Right kidney (tissue), 1 donor: ENCODE measurements at regions not wholly inside any gene's neighbourhood (a gene's known extent, or its start where the extent isn't known, plus 50 kb on each side); places are given as distances from the start of the nearest gene placed in this dataset.

Experiments
- DNase-seq: peaks from one replicate; pipeline ENCODE4 v3.0.0-alpha.2; 2016

DNA sequence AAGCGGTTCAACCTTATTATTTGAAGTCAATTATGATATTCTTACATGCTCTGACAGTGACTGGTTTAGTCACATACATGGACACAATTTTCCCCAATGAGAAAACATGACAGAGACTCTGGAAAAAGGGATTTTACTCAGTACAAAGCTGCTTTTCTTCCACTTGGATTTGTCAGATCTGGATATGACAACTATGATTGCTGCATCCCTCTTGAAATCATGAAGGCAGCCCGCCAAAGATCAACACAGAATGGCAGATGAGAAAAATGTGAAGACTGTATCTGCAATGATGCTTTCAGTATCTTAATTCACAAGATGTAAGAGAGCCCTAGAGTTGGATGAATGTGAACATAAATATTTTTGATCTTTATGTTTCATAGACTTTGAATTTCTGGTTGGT, 439.6 kb downstream of the CDH8 start:
- no peak for DNase-seq

DNA sequence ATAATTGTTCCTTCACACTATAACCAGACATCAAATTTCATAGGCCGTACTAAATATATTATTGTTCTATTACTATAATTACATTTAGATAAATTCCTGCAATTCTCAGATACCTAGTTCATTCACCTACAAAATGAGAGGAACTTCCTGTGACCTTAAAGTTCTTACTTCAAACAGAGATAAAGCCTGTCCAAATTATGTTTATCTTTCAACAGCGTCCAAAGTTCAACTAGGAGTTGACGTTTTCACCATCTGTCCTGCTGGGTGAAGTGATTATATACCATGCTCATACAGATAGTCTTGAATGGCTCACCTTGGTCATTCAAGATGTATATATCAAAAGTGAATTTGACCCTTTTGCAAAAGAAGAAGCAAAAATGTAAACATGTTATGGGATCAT, 440.6 kb downstream of the CDH8 start:
- DNase-seq = no peak

DNA sequence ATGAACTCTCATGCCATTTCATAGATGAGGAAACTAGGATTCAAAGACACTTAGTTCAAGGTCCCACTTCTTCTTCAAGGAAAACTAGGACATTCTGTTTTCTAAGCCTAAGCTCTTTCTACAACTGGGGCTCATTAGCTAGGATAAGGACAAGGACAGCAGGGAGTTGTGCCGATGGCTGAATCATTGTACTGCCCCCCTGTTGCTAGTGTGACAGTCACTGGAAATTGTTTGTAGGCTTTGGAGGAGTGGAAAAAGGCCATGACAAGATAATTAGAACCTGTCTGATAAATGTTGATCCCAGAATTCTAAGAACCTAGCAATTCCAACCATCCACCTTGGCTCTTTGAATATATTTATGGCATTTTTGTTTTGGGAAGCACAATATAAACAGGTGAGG, 445.7 kb downstream of the CDH8 start:
- DNase-seq = no peak

DNA sequence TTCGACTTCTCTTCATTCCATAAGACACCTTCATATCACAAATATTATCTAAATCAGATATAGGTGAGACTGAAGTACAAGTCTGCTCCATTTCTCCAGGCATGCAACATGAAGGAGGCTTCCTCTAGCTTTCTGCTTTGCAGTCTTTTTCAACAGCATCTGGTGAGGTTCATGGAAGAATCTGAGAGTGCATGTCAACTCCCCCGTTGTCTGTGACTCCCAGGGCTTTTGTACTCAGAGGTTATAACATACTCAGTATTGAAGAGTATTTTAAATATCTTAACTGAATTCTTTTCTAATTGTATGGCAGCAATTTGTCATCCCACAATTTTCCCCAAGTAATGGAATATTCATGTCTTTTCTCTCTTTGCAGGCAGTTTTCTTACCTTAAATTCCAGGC, 448.7 kb downstream of the CDH8 start:
- DNase-seq = no peak

DNA sequence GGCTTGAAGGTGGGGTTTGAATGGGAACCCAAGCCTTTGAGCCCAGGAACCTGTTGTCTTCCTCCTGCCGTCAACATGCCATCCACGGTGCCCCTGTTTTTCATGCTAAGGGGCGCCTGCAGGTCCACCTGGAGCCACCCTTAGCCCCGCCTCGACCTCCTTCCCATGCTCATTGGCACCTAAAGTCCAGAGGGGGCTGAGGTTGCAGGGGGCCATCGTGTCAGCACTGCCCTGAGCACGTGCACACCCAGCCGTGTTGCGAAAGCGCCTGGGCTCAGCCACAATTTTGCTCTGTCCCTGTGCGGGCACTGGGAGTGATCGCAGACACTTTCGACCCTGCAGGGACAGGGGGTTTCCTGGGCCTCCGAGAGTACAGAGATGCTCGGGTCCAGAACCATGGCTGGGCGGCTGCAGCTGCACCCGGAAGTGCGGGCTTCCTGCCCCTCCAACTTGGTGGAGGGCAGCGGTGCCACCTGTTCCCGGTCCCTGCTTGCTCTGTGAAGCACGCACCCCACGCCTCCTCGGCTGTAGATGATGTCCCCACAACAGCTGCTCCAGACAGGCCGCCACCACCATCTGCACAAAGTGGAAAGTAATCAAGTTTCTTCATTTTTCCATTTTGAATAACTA, 454.7 kb downstream of the CDH8 start:
- DNase-seq = no peak

DNA sequence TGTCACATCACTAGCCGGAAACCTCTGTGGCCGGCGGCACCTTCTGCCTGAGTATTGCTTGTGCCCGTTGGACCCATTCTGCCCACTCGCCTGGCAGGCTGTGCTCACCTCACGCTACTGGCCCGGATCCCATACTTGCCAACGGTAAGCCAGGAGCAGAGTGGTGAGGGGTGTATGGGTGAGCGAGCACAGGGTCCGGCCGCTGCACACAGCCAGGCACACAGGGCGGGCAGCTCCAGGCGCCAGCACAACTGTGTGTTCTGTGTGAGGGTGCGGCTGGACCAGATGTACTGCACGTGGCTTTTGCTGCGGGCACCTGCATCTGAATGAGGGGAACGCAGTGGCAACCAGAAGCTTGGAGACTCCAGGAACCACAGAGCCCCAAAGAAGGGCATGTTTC, 455.7 kb downstream of the CDH8 start:
- DNase-seq = no peak

DNA sequence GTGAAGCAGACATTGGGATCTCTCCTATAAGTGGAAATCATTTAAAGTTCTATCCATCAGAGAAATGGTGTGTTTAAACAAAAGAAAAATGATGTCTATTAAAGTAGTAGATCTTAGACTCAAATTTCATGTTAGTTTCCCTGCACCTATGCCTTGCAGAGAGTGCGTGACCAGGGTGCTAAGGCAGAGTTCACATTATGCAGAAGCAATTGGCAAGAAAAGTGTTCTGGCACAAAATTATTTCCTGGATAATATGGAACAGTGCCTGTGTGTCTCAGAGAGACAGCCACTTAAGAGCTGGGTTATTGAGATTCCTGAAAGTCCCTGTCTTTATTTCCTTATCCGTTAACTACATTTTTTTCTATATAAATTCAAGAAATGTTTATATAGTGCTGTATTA, 457.0 kb downstream of the CDH8 start:
- DNase-seq = no peak

DNA sequence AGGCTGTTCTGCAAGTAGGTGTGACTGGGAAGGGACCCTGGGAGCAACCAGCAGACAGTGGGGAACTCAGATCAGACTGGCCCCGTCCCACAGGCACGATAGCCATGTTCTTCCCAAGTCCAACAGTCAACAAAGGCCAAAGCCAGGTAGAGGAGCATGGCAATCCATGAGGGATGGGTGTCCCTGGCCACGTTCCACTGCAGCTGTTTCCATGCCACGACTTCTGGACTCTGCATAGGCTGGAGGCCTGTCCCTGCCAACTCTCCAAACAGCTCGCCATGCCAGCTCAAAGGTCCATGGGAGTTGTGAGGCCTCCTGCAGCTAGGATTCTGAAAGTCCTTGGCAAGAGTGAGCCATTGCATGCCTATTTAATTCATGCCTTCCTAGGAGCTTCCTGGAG, 459.8 kb downstream of the CDH8 start:
- no peak for DNase-seq

DNA sequence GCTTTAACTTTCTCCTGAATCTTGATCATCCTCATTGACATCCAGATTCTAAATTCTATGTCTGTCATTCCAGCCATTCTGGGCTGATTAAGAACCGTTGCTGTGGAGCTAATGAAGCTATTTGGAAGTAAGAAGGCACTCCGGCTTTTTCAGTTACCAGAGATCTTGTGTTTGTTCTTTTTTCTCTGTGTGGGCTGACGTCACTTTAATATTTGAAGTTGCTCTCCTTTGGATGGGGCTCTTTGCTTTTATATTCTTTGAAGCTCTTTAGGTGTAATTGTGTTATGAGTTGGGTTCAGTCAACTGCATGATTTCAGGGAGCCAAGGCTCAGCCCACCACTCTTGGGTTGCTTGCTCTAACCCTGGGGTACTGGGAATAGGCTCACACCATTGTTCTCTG, 460.6 kb downstream of the CDH8 start:
- DNase-seq = no peak

DNA sequence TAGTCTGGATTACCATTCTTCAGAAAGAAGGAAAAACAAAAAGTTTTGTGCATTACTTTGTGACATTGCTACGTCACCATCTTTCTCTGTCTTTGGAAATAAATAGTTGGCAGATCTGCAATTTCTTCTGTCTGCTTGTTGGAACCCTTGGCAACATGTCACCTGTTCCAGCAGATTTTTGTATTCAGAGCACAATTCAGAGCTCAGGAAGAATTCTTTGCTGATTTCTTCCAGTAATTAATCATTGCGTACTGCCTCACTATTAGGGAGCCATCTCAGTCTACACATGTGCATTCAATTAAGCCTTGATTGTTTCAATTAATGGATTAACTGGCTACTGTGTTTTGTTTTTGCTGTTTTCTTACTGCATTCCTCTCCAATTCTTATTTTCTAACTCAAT, 467.2 kb downstream of the CDH8 start:
- DNase-seq = no peak

DNA sequence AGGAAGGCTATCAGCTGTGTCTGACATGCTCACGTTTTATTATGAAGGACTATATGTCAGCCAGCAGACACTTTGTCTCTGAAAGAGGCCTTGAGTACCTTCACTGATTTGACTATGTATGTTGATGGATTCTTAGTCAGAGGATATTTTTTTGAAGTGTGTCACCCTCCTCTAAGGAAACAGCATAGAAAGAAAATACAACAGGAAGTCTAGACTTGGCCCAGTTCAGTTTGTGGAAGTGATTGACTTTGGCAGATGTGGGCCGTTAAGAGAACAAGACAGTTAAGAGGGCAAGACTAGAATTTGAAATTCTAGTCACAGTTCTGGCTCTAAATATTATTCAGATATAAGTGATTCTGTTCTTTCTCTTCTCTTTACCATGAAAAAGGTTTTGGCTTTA, 471.5 kb downstream of the CDH8 start:
- no peak for DNase-seq

DNA sequence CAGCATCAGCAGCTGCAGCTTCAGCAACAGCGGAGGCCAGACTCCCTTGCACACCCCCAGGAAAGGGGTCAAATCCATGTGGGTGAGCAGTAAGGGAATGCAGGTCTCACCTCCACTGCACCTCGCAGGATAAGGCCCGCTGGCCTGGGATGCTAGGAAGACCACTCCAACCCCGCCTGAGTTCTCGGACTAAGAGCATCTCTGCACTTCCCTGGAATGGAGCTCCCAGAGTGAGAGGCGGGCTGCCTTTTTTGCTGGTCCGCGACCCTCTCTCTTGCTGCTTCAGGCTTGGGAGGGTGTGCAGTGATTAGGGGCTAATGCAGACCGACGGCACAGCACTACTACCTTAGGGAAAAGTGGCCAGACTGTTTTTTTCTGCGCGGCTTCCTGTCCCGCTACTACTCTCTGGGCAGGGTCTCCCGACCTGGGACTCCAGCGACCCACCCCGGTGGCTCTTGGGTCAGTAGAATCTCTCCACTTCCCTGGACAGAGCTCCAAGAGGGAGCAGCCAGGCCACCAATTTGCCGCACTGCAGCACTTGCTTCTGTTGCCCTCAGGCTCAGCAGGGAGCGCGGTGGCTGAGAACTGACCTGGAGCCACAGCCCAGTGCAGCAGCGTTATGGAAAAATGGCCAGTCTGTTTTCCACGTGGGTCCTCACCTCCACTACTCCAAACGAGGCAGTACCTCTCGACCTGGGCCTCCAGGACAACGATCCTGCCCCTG, 480.4 kb downstream of the CDH8 start:
- DNase-seq = no peak

DNA sequence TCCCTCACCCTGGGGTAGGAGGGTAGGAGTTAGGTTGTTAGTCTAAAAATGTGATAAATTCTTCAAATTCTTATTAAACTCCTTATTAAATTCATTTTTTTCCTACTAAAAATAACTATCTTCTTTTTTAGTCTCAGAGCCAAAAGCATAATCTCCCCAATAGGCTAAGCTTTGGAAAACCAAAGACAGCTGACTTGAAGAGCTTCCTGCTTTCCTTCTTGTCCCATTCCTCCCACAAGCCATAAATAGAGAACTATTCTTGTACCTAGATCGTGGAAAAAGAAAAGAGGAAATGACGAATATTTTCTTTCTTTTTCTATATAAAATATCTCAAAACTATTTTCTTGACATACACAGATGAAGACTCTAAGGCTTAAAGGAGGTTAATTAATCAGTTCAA, 486.9 kb downstream of the CDH8 start:
- DNase-seq = no peak

DNA sequence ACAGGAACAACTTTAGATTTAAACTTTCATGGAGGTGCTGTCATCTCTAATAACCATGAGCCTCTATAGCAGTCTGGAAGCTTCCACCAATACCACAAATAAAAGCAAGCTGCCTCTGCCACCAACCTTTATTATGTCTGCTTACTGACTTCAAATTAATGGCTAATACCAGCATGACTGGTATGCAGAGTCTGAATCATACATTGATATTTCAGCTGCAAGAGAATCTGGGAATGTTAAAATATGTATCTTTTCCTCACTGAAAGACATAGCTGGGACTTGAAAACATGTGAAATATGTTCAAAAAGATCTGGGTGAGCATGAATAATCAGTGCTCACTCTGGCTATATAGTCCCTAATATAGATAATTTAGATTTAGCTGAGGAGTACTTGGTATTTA, 488.6 kb downstream of the CDH8 start:
- DNase-seq = no peak

DNA sequence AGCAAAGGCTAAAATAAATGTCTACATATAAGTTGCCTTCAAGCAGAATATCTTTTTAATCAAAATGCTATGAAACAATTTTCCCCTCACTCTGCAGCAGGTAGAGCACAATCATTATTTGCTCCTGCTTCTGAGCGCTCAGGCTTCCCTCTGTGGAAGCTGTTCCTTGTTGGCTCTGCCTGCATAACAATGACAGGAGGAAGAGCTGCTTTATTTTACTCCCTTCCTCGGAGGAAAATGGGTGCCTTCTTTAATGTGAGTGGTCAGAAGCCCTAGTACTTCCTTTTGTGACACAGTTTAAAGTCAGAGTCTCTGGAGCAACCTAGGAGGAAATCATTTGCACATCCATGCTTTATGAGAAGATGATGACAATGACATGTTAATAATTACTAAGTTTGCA, 492.1 kb downstream of the CDH8 start:
- no peak for DNase-seq

DNA sequence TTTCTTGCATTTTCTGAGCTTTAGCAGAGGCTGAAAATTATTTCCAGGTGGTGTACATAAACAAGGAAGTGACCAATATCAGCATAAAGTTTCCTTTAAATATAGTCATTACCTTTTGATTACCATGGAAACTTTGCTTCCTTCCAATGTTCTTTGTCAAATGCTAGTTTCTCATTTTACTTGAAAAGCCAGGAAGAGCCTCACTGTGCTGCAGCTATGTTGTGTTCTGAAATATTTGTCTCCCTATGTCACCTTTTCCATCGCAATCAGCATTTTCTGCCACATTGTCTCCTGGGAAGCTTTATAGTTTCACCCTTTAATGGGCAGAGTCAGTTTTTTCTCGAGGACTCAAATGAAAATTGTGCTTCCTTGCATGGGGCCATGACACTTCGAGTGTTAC, 496.0 kb downstream of the CDH8 start:
- DNase-seq = no peak

DNA sequence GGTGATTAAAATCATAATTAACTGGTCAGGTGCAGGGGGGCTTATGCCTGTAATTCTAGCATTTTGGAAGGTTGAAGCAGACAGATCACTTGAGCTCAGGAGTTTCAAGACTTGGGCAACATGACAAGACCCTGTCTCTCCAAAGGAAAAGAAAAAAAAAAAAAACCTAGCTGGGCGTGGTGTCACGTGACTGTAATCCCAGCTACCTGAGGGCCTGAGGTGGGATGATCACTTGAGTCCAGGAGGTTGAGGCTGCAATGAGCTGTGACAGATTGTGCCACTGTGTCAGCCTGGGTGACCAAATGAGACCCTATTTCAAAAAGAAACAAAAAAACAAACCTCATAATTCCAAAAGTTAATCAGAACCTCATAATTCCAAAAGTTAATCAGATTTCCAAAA, 505.5 kb downstream of the CDH8 start:
- no peak for DNase-seq

DNA sequence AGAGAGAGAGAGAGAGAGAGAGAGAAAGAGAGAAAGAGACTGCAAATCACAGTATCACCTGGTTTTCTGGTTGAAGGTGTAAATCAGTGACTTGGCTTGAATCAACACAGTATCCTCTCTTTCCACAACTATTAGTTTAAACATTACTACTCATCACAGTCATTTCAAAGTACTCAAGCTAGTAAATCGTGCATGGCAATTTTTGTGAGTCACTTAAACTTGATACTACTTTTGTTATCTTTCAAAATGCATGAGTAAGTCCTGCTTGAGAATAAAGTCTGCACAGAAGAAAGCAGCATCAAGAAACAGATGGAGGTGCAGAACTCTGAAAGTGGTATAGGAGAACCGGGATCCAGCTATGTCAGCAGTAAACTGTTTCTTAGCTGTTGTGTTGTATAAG, 535.4 kb downstream of the CDH8 start:
- DNase-seq = no peak

DNA sequence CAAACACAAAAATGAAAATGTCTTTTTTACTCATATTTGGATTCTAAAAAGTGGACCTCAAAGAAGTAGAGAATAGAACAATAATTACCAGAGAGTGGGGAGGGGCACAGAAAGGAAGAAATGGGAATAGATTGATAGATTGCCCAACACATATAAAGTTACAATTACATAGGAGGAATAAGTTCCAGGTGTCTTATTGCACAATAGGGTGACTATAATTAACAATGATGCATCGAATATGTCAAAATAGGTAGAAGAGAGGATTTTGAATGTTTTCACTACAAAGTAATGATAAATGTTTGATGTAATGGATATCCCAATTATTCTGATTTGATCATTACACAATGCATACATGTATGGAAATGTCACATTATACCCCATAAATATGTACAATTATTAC, 556.0 kb downstream of the CDH8 start:
- DNase-seq = no peak

DNA sequence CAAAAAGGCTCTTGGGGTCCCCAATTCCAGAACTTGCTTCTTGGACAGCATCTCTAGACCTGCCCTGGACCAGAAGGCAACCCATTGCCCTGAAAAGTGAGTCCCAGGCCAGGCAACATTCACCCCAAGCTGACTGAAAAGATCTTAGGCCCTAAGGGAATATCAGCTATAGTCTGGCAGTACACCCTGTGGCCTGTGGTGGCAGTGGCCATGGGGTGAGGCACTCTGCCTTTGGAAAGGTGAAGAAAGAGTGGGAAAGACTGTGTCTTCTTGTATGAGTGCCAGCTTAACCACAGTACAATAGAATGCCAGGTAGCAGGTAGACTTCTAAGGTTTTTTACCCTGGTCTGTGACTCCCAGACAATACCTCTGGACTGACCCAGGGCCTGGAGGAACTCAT, 564.5 kb downstream of the CDH8 start:
- no peak for DNase-seq

DNA sequence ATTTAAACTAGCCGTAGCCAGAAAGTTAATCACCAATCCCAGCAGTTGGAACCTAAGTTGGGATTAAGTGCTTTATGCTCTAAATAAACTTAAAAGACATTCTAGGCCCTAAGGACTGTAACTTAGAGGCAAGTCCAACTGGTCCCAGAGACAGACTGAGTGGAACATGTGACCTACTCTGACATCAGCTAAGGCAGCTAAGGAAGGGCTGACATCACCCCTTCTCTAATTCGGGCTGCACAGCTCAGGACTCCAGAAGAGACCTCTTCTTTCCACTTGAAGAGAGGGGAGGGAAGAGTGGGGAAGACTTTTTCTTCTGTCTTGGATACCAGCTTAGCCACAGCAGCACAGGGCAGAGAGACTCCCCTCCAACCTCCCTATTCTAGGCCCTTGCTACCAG, 565.2 kb downstream of the CDH8 start:
- no peak for DNase-seq

DNA sequence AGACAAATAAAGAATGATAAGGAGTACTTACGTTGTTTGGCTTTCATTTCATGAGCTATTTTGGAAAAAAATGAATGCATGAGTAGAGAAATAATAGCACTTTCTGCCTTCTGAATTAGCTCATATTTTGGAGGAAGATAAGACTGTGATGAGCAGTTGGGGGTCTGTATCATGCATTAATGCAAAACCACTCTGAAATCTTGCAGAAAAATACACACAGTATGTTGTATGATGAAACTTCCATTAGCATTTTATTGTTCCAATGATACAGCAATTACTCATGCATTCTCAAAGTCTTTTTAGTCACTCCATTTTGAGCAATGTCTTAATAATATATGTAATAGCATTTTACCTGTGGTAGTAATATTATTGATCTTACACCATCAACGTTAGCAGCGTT, 571.0 kb downstream of the CDH8 start:
- no peak for DNase-seq

DNA sequence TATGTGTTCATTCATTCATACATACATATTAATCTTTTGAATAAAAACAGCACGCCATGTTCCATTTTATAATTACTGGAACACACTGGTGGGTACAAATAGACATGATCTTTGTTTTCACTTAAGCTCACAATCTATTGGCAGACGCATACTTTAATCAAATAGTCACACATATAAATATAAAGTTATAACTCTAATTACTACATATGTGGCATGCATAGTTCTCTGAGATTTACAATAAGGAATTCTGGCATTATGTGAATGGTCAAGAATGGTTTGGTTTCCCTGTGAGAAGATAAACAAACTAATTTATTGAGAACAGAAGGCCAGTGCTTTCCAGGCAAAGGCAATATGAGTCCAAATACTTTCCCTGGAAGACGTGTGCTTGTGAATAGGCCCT, 576.2 kb downstream of the CDH8 start:
- no peak for DNase-seq

DNA sequence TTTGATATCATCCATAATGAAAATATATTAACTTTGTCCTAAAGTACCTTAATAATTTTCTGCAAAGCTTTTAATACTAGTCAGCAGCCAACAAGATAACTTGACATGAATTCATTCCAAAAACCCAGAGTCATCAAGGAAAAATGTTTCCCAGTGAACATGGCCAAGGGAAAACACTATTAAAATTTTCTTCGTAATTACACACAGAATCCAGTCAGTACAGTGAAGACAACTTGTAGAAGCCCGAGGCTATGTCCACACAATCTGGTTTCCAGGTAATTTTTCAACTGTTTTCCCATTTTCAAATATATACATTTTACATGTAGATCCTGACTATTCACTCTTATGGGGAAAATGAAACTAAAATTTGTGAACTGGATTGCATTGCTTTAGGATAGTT, 600.9 kb downstream of the CDH8 start:
- no peak for DNase-seq

DNA sequence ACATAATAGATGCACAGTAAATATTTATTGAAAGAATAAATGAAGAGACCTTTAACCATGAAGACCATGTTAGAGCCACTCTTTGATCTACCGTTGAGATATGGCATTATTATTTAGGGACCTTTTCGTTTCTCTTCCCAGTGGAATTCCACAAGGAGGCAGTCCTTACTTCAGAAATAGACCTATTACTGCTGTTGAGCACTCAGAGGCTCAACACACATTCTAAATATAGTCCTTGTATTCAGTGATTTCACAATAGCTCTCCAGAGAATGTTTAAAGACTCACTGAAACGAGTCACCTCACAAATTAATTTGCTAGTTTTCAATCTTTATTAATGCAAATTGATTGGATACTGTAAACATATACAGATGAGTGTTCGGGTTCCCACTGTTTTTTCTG, 603.8 kb downstream of the CDH8 start:
- DNase-seq = no peak
